Skin epidermis (tissue), 12 donors: ENCODE measurements at regions not wholly inside any gene's neighbourhood (a gene's known extent, or its start where the extent isn't known, plus 50 kb on each side); places are given as distances from the start of the nearest gene placed in this dataset.

Experiments used
- H3K27ac ChIP-seq, 21 experiments: fragments of 200-600 bp; sonication (generic) in 11 of 21; one replicate each; pipeline ENCODE4 v1.5.0; 2020; ENCODE audit warnings: mild to moderate bottlenecking in 3 of 21, inconsistent platforms in 2 of 21, moderate library complexity in 2 of 21
- H3K4me3 ChIP-seq, 7 experiments: fragments of 200-600 bp; sonication (generic) in 2 of 7; one replicate each; pipeline ENCODE4 v1.5.0; 2020; ENCODE audit warnings: inconsistent platforms in 2 of 7, mild to moderate bottlenecking in 2 of 7, moderate library complexity in 1 of 7

GRCh38 chr17:79387783-79388182 lies 223.1 kb downstream of the RBFOX3 start:
- Histone ChIP-seq H3K4me3 (no peak overlapping the region), H3K27ac (no peak overlapping the region)

- no peak overlapping the region for H3K4me3 ChIP-seq
- no peak overlapping the region for H3K27ac ChIP-seq
Observed at GRCh38 chr17:79385962-79386563, 224.8 kb downstream of the RBFOX3 start.

- H3K4me3 ChIP-seq = no peak overlapping the region
Observed at GRCh38 chr17:79382313-79382712, 228.5 kb downstream of the RBFOX3 start.

GRCh38 chr17:79379700-79380445 lies 231.0 kb downstream of the RBFOX3 start:
- Histone ChIP-seq H3K27ac (no peak overlapping the region), H3K4me3 (no peak overlapping the region)

More at GRCh38 chr17:79382313-79382712, 228.5 kb downstream of the RBFOX3 start:
- no peak overlapping the region for H3K27ac ChIP-seq

GRCh38 chr17:79377230-79377786 lies 233.5 kb downstream of the RBFOX3 start:
- H3K4me3 ChIP-seq = no peak overlapping the region
- no peak overlapping the region for H3K27ac ChIP-seq

GRCh38 chr17:79374807-79375206 lies 236.0 kb downstream of the RBFOX3 start:
- no peak overlapping the region for H3K4me3 ChIP-seq
- H3K27ac ChIP-seq = no peak overlapping the region

- Histone ChIP-seq H3K4me3 (no peak overlapping the region), H3K27ac (no peak overlapping the region)
Observed at GRCh38 chr17:79374087-79374689, 236.7 kb downstream of the RBFOX3 start.

- H3K27ac ChIP-seq = no peak overlapping the region
- H3K4me3 ChIP-seq = no peak overlapping the region
Observed at GRCh38 chr17:79372470-79373238, 238.2 kb downstream of the RBFOX3 start.

- no peak overlapping the region for H3K4me3 ChIP-seq
- H3K27ac ChIP-seq = no peak overlapping the region
Observed at GRCh38 chr17:79371984-79372383, 238.9 kb downstream of the RBFOX3 start.

- no peak overlapping the region for H3K27ac ChIP-seq
Observed at GRCh38 chr17:79370594-79370993, 240.3 kb downstream of the RBFOX3 start.

GRCh38 chr17:79370126-79370525 lies 240.7 kb downstream of the RBFOX3 start:
- H3K4me3 ChIP-seq = no peak overlapping the region
- H3K27ac ChIP-seq = no peak overlapping the region

More at GRCh38 chr17:79370594-79370993, 240.3 kb downstream of the RBFOX3 start:
- no peak overlapping the region for H3K4me3 ChIP-seq

GRCh38 chr17:79369532-79369931 lies 241.3 kb downstream of the RBFOX3 start:
- Histone ChIP-seq H3K27ac (no peak overlapping the region), H3K4me3 (no peak overlapping the region)

- Histone ChIP-seq H3K4me3 (no peak overlapping the region), H3K27ac (no peak overlapping the region)
Observed at GRCh38 chr17:79369001-79369400, 241.8 kb downstream of the RBFOX3 start.

- Histone ChIP-seq H3K27ac (no peak overlapping the region), H3K4me3 (no peak overlapping the region)
Observed at GRCh38 chr17:79368521-79368920, 242.3 kb downstream of the RBFOX3 start.

- no peak overlapping the region for H3K27ac ChIP-seq
- no peak overlapping the region for H3K4me3 ChIP-seq
Observed at GRCh38 chr17:79366988-79367571, 243.8 kb downstream of the RBFOX3 start.

GRCh38 chr17:79365836-79366770 lies 244.7 kb downstream of the RBFOX3 start:
- no peak overlapping the region for H3K4me3 ChIP-seq
- H3K27ac ChIP-seq = no peak overlapping the region

- Histone ChIP-seq H3K27ac (no peak overlapping the region), H3K4me3 (no peak overlapping the region)
Observed at GRCh38 chr17:79365351-79365750, 245.5 kb downstream of the RBFOX3 start.

- Histone ChIP-seq H3K27ac (no peak overlapping the region), H3K4me3 (no peak overlapping the region)
Observed at GRCh38 chr17:79364315-79365094, 246.3 kb downstream of the RBFOX3 start.
